ENCODE measurements at regions not wholly inside any gene's neighbourhood (a gene's known extent, or its start where the extent isn't known, plus 50 kb on each side); places are given as distances from the start of the nearest gene placed in this dataset.

DNA sequence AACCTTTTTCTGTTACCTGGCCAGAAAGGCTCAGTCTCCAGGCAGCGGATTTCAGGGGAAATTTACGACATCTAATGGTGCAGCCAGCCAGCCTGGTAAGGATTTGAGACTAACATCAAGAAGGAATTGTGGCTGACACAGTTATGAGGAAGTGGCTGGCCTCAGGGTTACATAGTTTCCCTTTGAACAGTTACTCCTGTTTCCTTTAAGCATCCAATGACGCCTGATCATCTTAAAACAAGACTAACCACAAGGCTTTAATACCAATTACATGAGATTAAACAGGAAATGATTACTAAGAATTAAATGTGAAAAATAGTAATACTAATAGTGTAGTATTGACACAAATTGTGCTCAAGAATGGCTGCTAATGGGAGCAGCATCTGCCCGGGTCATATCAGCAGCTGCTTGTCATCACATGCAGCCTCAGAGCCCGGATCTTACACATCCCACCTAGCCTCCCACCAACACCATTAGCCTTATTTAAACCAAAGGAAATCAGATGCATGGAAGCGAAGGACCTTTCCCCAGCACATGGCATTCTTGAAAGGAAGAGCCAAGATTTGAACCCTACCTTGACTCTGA is 431.8 kb downstream of the PMP22 start:
- 83 to 94% methylated on average over 3 to 5 of the region's 6 CpGs for WGBS, 2 experiments (ENCODE audit: insufficient coverage in 2 of 2)
- Histone ChIP-seq H3K36me3 (ENCODE audit: control insufficient read depth, insufficient read depth, low read length) (no peaks in the 10 kb centered on the region), H3K27ac (ENCODE audit: low read depth, low read length, severe bottlenecking) (no peak overlapping the region), H3K4me3 (ENCODE audit: extremely low read depth, insufficient read depth, low read length, poor library complexity, severe bottlenecking) (no peak overlapping the region), H3K9me3 (ENCODE audit: control insufficient read depth, low read length) (peaks cover 7% of the 10 kb centered on the region), H3K4me1 (ENCODE audit: control insufficient read depth, insufficient read depth, low read length, poor library complexity, severe bottlenecking) (no peaks in the 10 kb centered on the region)

DNA sequence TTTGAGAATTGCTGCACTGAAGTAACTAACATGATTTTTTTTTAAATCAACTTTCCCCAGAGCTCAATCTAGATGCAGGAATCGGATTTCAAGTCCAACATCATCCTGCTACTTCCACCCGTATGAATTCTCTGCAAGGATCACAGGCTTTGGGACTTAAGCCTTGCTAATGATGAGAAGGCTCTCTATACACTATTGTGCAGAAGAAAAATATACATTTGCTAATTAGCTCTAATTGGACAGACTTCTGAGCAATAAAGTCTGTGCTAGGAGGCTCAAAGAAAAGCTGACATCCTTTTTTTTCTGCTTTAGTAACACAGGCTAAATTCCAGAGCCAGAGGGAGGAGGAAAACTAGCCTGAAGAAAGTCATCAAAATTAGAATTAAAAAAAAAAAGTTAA is 433.6 kb downstream of the PMP22 start:
- Histone ChIP-seq H3K27ac (ENCODE audit: low read depth, low read length, severe bottlenecking) (no peak overlapping the region), H3K4me3 (ENCODE audit: extremely low read depth, insufficient read depth, low read length, poor library complexity, severe bottlenecking) (no peak overlapping the region), H3K36me3 (ENCODE audit: control insufficient read depth, insufficient read depth, low read length) (no peaks in the 10 kb centered on the region), H3K4me1 (ENCODE audit: control insufficient read depth, insufficient read depth, low read length, poor library complexity, severe bottlenecking) (no peaks in the 10 kb centered on the region), H3K9me3 (ENCODE audit: control insufficient read depth, low read length) (peaks cover 5% of the 10 kb centered on the region)
- 83% methylated on average over 1 of the region's 2 CpGs; no CpG with 5 or more reads in 1 of the 2 experiments for WGBS, 2 experiments (ENCODE audit: insufficient coverage in 2 of 2)

DNA sequence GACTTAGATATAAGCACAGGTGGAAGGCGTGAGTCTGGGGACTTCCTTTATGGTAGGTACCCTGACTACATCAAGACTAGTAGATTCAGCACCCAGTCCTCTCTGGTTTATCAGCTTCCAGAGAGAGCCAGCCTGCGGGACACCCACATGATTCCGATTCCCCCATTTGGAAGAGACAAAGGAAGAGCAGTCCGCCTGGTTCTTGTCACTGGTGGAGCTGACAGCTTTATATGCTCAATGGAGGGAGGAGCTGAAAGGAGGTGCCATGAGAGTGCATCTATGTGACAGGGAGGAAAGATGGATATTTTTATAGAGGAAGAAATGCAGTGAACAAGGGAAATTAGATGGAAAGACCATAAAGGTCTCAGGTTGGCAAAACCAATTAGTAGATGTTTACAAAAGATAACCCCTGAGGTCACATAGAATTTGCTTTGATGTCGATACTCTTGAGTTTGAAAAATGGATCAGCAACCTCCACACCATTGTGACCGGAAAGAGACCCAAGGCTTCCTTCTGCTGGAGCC is 437.7 kb downstream of the PMP22 start:
- Histone ChIP-seq H3K27ac (ENCODE audit: low read depth, low read length, severe bottlenecking) (no peak overlapping the region), H3K4me3 (ENCODE audit: extremely low read depth, insufficient read depth, low read length, poor library complexity, severe bottlenecking) (no peak overlapping the region)
- 76 to 90% methylated on average over 5 to 6 of the region's 6 CpGs for WGBS, 2 experiments (ENCODE audit: insufficient coverage in 2 of 2)

DNA sequence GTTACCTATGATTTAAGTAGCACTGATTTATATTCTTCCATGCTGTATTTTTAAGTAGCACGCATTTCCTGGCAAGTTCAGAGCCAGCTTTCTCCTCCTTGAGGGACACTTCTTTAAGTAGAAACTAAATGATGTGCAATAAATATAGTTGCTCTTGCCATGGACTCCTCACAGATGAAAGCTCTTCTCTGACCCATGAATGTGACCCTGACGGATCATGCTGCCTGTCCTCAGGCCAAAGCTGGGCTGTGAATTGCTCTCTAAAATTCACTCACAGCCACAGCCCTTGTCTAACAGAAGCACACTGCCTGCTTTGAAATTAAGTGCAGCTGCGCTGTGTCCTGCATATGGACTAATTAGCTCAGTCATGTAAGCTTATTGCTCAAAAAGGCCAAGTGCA is 438.8 kb downstream of the PMP22 start:
- Histone ChIP-seq H3K27ac (ENCODE audit: low read depth, low read length, severe bottlenecking) (no peak overlapping the region), H3K9me3 (ENCODE audit: control insufficient read depth, low read length) (peaks cover 7% of the 10 kb centered on the region), H3K36me3 (ENCODE audit: control insufficient read depth, insufficient read depth, low read length) (no peaks in the 10 kb centered on the region), H3K4me3 (ENCODE audit: extremely low read depth, insufficient read depth, low read length, poor library complexity, severe bottlenecking) (no peak overlapping the region), H3K4me1 (ENCODE audit: control insufficient read depth, insufficient read depth, low read length, poor library complexity, severe bottlenecking) (no peaks in the 10 kb centered on the region)
- 80 to 90% methylated on average over 2 of the region's 3 CpGs for WGBS, 2 experiments (ENCODE audit: insufficient coverage in 2 of 2)

More for the DNA sequence above, 437.7 kb downstream of the PMP22 start:
- H3K36me3 ChIP-seq (ENCODE audit: control insufficient read depth, insufficient read depth, low read length), result no peaks in the 10 kb centered on the region
- peaks cover 7% of the 10 kb centered on the region for H3K9me3 ChIP-seq (ENCODE audit: control insufficient read depth, low read length)
- H3K4me1 ChIP-seq (ENCODE audit: control insufficient read depth, insufficient read depth, low read length, poor library complexity, severe bottlenecking), result no peaks in the 10 kb centered on the region

DNA sequence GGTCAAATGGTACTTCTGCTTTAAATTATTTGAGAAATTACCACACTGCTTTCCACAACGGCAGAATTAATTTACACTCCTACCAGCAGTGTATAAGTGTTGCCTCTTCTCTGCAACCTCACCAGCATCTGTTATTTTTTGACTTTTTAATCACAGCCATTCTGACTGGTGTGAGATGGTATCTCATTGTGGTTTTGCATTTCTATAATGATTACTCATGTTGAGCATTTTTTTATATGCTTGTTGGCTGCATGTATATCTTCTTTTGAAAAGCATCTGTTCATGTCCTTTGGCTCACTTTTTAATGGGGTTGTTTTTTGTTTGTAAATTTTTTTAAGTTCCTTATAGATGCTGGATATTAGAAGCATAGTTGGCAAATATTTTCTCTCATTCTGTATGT is 446.7 kb downstream of the PMP22 start:
- Histone ChIP-seq H3K4me1 (ENCODE audit: control insufficient read depth, insufficient read depth, low read length, poor library complexity, severe bottlenecking) (no peaks in the 10 kb centered on the region), H3K36me3 (ENCODE audit: control insufficient read depth, insufficient read depth, low read length) (no peaks in the 10 kb centered on the region), H3K9me3 (ENCODE audit: control insufficient read depth, low read length) (no peaks in the 10 kb centered on the region), H3K27ac (ENCODE audit: low read depth, low read length, severe bottlenecking) (no peak overlapping the region), H3K4me3 (ENCODE audit: extremely low read depth, insufficient read depth, low read length, poor library complexity, severe bottlenecking) (no peak overlapping the region)
- WGBS, 2 experiments (ENCODE audit: insufficient coverage in 2 of 2), result no CpG with 5 or more reads among the region's 1 CpG

DNA sequence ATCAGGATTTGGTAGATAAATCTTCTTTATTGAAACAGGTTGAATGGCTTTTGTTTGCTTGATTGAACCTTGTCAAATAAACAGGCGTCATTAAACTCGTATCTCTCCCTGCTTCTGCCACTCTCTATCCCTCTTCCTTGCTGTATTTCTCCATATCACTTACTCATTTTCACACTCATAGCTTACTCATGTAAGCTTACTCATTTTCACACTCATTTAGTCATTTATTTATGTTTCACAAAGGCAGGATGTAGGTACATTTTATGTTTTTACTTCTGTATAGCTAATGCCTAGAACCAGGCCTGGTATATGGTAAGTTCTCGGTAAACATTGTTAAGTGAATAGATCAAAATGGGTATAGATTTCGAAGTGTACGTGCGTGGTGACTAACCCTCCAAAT is 450.0 kb downstream of the PMP22 start:
- H3K9me3 ChIP-seq (ENCODE audit: control insufficient read depth, low read length), result no peaks in the 10 kb centered on the region
- WGBS, 2 experiments (ENCODE audit: insufficient coverage in 2 of 2), result 95% methylated on average over 2 of the region's 6 CpGs; no CpG with 5 or more reads in 1 of the 2 experiments
- H3K27ac ChIP-seq (ENCODE audit: low read depth, low read length, severe bottlenecking), result no peak overlapping the region
- H3K4me3 ChIP-seq (ENCODE audit: extremely low read depth, insufficient read depth, low read length, poor library complexity, severe bottlenecking), result no peak overlapping the region
- H3K36me3 ChIP-seq (ENCODE audit: control insufficient read depth, insufficient read depth, low read length), result no peaks in the 10 kb centered on the region
- no peaks in the 10 kb centered on the region for H3K4me1 ChIP-seq (ENCODE audit: control insufficient read depth, insufficient read depth, low read length, poor library complexity, severe bottlenecking)

DNA sequence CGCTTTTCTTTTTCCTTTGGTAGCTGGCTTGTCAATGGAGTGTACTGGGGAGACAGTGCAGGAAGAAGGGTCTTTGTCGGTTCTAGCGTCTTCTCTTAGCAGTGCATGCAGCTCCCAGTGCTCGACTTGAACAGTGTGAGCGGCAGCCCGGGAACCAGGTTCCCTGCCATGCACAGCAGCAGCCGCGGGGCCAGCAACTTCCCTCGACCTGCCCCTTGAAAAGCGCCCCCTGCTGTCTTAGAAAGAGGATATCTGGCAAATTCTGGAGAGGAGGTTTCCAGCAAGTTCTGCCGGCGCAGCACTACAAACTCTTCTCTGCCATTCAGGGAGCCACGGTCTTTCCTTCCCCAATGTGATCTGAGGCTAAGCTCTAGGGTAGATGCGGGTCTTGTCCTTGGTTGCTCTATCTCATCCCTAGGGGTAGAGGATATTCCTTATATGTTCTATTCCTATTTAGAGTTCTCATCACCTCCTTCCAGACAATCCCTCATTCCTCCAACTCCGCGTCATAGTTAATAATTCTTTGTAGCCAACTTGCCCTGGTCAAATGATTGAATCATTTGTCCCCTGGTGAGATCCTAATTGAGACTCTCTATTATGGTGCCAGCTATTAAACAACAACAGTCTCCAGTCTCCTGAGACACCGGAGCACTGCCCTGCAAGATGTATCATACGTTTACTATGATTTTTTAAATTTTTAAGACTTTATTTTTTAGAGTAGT is 451.3 kb downstream of the PMP22 start:
- 17 to 40% methylated on average over 9 to 13 of the region's 18 CpGs for WGBS, 2 experiments (ENCODE audit: insufficient coverage in 2 of 2)
- no peak overlapping the region for H3K27ac ChIP-seq (ENCODE audit: low read depth, low read length, severe bottlenecking)
- no peaks in the 10 kb centered on the region for H3K36me3 ChIP-seq (ENCODE audit: control insufficient read depth, insufficient read depth, low read length)
- no peaks in the 10 kb centered on the region for H3K9me3 ChIP-seq (ENCODE audit: control insufficient read depth, low read length)
- H3K4me1 ChIP-seq (ENCODE audit: control insufficient read depth, insufficient read depth, low read length, poor library complexity, severe bottlenecking), result no peaks in the 10 kb centered on the region
- no peak overlapping the region for H3K4me3 ChIP-seq (ENCODE audit: extremely low read depth, insufficient read depth, low read length, poor library complexity, severe bottlenecking)

DNA sequence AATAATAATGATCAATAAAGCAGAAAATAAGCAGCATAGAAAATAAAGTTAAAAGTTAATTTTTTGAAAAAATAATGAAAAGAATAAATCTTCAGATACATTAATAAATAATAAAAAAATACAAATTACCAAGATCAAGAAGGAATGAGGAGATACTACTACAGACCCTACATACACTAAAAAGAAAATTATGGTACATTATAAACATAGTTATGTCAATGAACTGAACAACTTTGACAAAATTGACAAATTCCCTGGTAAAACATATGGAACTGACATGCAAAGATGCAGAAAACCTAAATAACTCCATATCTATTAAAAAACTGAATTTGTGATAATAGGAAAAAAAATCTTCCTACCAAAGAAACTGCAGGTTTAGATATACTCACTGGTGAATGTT is 456.7 kb downstream of the PMP22 start:
- no peak overlapping the region for H3K27ac ChIP-seq (ENCODE audit: low read depth, low read length, severe bottlenecking)
- H3K4me1 ChIP-seq (ENCODE audit: control insufficient read depth, insufficient read depth, low read length, poor library complexity, severe bottlenecking), result no peaks in the 10 kb centered on the region
- H3K9me3 ChIP-seq (ENCODE audit: control insufficient read depth, low read length), result no peaks in the 10 kb centered on the region
- no peak overlapping the region for H3K4me3 ChIP-seq (ENCODE audit: extremely low read depth, insufficient read depth, low read length, poor library complexity, severe bottlenecking)
- no peaks in the 10 kb centered on the region for H3K36me3 ChIP-seq (ENCODE audit: control insufficient read depth, insufficient read depth, low read length)

DNA sequence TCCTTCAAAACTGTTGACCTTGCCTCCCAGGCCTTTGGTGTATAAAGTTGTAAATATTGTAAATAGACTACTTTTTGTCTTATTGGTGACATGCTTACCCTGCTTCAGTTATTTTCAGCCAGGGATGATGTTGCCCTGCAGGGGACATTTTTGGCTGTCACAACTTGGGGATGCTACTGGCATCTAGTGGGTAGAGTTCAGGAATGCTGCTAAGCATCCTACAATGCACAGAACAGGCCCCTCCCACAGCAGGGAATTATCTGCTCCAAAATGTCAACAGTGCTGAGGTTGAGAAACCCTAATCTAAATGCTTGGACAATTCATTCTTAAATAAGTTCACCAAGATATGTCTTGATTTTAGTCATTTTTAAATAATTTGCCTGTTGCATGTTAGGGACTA is 459.8 kb downstream of the PMP22 start:
- Histone ChIP-seq H3K36me3 (ENCODE audit: control insufficient read depth, insufficient read depth, low read length) (no peaks in the 10 kb centered on the region), H3K4me1 (ENCODE audit: control insufficient read depth, insufficient read depth, low read length, poor library complexity, severe bottlenecking) (no peaks in the 10 kb centered on the region), H3K9me3 (ENCODE audit: control insufficient read depth, low read length) (no peaks in the 10 kb centered on the region), H3K27ac (ENCODE audit: low read depth, low read length, severe bottlenecking) (no peak overlapping the region), H3K4me3 (ENCODE audit: extremely low read depth, insufficient read depth, low read length, poor library complexity, severe bottlenecking) (no peak overlapping the region)

DNA sequence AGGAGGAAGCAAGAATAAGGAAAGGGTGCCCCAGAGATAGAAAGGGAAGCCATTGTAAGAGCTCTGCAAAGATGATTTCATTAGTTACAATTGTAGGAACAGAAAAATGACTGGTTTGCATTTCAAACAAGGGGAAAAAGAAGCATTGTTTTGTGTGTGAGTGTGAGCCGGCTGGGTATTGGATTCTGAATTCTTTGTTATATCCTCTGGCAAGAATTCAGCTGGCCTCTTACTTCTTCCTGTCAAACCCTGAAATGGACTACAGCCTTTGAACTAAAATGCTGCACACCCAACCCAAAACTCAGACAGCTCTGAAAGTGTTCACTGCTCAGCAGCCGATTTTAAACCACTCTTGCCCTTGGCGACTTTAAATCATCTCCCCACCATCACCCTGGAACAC is 461.3 kb downstream of the PMP22 start:
- no peaks in the 10 kb centered on the region for H3K9me3 ChIP-seq (ENCODE audit: control insufficient read depth, low read length)
- no peaks in the 10 kb centered on the region for H3K4me1 ChIP-seq (ENCODE audit: control insufficient read depth, insufficient read depth, low read length, poor library complexity, severe bottlenecking)
- no peaks in the 10 kb centered on the region for H3K36me3 ChIP-seq (ENCODE audit: control insufficient read depth, insufficient read depth, low read length)
- H3K27ac ChIP-seq (ENCODE audit: low read depth, low read length, severe bottlenecking), result no peak overlapping the region
- H3K4me3 ChIP-seq (ENCODE audit: extremely low read depth, insufficient read depth, low read length, poor library complexity, severe bottlenecking), result no peak overlapping the region
- 83 to 91% methylated on average over 2 of the region's 3 CpGs for WGBS, 2 experiments (ENCODE audit: insufficient coverage in 2 of 2)

DNA sequence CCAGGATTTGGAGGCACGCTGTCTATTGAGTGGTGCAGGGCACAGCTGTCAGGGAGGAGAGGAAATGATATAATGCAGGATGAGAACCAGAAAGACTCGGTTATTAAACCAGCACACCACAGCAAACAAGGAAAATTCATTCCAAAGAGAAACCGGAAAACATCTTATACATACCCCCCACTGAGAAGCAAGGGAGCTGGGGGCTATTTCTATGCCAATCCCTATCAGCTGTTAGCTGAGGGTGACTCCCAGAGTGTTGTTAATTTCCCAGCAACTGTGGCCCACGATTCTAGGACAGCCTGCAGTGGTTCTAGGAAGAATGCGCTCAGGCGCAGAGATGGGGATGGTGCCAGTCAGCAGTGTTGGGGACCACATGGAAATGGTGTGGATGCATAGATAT is 467.3 kb downstream of the PMP22 start:
- peaks cover 12% of the 10 kb centered on the region for H3K4me1 ChIP-seq (ENCODE audit: control insufficient read depth, insufficient read depth, low read length, poor library complexity, severe bottlenecking)
- no peak overlapping the region for H3K27ac ChIP-seq (ENCODE audit: low read depth, low read length, severe bottlenecking)
- H3K36me3 ChIP-seq (ENCODE audit: control insufficient read depth, insufficient read depth, low read length), result no peaks in the 10 kb centered on the region
- WGBS, 2 experiments (ENCODE audit: insufficient coverage in 2 of 2), result 67 to 75% methylated on average over 3 to 4 of the region's 6 CpGs
- no peak overlapping the region for H3K4me3 ChIP-seq (ENCODE audit: extremely low read depth, insufficient read depth, low read length, poor library complexity, severe bottlenecking)
- H3K9me3 ChIP-seq (ENCODE audit: control insufficient read depth, low read length), result no peaks in the 10 kb centered on the region

Data from mesodermal cell (in vitro differentiated cells).